Ramos (cell line): ENCODE measurements at regions not wholly inside any gene's neighbourhood (a gene's known extent, or its start where the extent isn't known, plus 50 kb on each side); places are given as distances from the start of the nearest gene placed in this dataset.

Experiments
- in situ Hi-C: fragments of 300-500 bp; cut with MboI; formaldehyde crosslinking; loops from one replicate; pipeline ENCODE4 v1.14.3; 2022; ENCODE audit warnings: low sequenced_read_pairs; ENCODE audit not compliant: unreplicated experiment

DNA sequence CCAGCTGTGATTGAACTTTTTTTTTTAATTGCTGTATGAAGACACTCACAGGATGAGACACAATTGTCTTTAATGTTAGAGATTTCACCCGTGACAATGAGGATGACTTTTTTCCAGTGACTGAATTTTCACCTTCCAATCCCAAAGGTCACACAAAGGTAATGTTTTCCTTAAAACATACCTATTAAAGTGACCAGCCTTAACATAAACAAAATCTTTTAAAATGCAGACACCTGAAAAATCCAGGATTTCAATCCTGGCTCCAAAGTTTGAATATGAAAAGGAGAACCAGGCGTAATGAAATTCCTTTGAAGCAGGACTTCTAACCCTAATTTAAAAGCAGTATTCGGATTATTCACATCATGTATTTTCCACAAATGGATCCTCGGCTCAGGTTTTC lies 647.7 kb downstream of the GATA3 start:
- in situ Hi-C loops, result no loop called here

DNA sequence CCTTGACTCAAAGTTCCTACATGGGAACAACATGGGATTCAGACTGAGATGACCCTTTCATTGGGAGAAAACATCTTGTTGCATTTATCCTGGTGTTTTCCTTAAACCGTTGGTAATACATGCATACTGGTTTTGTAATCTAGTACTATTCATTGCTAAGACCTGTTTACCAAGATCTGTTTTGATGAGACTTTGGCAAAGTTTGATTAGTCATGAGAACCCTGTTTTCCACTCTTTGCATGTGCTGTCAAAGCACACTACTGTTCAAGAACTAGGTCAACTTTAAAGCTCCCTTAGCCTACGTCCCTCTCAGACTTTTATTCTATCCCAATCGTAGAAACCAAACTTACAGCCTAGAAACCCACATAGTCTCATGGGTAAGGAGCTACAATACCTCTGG lies 650.9 kb downstream of the GATA3 start:
- in situ Hi-C loops, result no loop called here

DNA sequence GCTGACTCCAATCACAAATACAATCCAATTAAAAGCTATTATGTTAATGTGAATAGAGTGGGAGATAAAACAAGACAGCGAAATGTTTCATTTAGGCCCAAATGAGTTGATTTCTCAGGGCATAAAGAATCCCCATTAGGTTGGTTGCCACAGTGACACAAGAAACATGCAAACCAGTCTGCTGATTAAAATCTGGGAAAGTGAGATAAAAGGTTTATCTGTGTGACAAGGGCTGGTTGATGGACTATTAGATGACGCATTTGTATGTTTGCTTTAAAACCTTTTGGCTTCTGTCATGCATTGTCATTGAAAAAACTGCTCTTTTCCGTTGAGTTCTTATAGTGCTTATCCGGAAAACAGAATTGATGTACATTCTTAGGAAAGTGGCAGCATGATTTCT lies 658.2 kb downstream of the GATA3 start:
- in situ Hi-C loops, result no loop called here

- in situ Hi-C loops, result no loop called here
Measured at GRCh38 chr10:8719971-8720370, 665.5 kb downstream of the GATA3 start.

DNA sequence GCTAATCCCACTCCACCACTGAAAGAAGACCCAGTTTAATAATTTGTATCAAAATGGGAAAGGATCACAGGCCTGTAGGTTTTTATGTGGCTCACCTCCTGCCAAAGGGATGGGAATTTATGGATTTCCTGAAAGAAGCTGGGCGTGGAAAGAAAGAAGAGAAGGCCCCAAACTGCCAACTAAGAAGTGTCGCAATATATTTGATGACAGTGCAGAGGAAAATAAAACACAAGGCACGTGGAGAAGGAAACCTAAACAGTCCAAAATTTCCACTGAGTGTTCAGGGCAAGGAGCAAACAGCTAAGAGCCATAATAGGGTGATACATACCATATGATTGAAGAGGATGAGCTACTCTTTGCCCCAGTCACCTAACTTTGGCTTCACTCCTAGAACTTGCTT lies 667.2 kb downstream of the GATA3 start:
- in situ Hi-C loops, result no loop called here

DNA sequence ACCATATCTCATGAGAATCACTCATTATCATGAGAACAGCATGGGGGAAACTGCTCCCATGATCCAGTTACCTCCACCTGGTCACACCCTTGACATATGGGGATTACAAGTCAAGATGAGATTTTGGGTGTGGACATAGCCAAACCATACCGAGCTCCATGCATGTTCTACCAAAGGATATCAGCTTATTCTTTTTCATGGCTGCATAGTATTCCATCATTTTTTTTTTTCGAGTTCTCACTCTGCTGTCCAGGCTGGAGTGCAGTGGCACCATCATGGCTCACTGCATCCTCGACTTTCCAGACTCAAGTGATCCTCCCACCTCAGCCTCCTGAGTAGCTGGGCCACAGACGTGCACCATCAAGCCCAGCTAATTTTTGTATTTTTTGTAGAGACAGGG lies 668.3 kb downstream of the GATA3 start:
- in situ Hi-C loops, result no loop called here

- in situ Hi-C loops, result no loop called here
Measured at GRCh38 chr10:8725343-8725742, 670.9 kb downstream of the GATA3 start.

DNA sequence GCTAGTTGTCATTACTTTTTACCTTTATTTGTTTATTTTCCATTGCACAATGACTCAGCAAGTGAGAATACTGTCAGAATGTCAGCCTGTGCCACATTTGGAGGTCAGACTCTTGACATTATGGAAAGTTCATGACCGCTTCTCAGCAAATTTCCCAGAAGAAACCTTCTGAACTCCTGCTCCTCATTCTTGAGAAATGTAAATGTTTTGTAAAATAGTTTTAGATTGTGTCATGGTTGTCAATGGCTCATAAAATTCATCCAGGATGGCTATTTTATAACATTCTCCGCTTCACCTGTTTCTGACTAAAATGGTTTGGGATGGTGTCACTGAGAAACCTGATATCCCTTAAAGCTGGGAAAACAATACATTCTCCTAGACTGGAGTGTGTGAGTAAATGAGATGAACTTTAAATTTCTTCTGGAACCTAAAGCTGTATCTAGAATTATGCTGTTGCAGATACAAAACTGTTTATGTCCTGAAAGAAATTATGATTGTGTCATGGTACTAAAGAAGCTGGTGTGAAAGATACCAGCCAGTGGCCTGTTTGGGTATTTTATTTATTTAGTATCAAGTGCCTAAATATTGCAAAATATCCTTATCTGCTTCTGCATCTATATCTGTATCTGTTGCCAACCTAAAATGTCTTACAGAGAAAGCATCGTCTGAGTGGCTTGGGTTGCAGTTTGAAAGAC lies 671.7 kb downstream of the GATA3 start:
- in situ Hi-C loops, result no loop called here

DNA sequence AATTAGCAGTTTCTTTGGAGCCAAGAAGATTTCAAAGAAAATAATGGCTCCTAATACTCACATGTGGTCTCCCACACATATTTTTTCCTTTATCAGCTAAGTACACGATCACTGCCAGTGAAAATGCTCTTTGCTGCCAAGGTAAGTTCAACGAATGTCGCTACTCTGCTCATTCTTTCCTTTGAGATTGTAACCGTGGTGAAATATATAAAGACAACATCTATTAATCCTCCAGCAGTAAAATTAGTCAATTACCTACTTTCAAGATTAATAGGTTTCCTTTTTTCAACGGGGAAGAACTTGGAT lies 672.2 kb downstream of the GATA3 start:
- in situ Hi-C loops, result no loop called here

DNA sequence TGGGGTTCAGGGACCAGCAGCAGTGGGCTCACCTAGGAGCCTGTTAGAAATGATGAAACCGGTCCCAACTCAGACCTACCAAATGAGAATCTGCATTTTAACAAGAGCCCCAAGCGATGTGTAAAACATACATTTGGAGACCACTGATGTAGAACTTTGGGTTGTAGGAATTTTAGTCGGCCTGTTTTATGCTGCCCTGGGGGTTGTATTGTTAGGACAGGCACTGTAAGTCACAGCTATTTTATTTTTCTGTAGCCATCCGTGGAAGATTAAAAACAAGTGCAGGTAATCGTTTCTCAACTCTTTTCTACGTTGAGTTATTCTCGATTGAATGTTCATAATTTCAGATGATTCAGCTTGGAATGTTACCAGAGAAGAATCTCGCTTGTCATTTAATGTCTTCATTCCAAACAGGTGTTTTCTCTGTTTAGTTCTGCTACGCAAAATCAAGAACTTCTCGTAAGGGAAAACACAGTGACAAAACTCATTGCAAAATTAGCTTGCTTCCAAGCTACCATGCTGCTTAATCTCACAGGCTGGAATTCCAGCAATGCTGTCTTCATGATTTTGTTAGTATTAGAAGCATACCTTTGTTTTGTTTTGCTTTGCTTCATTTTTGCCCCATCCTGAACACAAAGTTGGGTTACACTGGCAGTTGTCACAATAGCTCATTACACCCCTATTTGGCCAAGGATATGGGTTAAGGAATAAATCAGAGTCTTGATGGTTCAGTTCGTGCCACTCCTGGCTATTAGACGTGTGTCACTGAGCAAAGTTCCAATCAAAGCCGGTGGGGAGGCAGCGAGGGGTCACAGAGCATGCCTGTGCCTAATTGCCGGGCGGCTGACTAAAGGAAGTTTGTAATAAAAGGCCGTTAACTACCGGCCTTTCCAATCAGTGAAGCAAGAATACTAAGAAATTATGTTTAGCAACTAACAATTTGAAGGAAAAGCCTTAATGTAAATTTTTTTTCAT lies 676.9 kb downstream of the GATA3 start:
- in situ Hi-C loops, result no loop called here

- in situ Hi-C loops, result no loop called here
Measured at GRCh38 chr10:8738987-8739386, 684.5 kb downstream of the GATA3 start.

GRCh38 chr10:8752146-8752843 lies 697.8 kb downstream of the GATA3 start:
- in situ Hi-C loops, result no loop called here

- in situ Hi-C loops, result no loop called here
Measured at GRCh38 chr10:8758029-8758428, 703.5 kb downstream of the GATA3 start.

DNA sequence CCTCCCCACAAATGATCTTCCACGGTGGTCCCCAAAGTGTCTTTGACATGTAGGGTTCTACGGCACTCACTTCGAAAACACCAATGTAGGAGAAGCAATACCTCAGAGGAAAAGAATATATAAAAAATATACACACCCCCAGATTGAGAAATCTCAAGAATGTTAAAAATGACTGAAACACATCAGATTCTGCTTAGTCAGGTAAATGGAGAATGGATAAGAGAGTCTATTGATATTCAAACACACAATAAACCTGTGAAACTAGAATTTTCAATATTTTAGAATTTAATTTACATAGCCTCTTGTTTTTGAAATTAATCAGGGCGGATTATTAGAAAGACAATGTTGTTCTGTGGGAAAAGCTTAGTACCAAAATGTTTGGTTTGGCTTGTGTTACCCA lies 712.4 kb downstream of the GATA3 start:
- in situ Hi-C loops, result no loop called here

DNA sequence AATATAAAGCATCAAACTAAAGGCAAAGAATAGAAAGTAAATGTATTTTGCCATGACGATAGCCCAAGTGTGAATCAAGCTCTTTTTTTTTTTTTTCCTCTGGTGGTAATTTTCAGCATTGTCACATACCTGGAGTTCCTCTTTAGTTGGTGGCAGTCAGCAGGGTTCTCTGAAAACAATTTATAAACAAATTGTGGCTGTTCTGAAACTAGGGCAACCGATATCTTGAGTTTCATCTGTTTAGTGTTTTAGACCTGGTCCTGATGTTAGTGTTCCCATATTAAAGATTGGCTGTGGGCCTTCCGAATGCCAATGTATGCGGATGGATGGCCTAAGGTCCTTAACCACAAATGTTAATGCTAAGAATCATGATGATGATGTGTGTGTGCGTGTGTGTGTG lies 713.1 kb downstream of the GATA3 start:
- in situ Hi-C loops, result no loop called here

GRCh38 chr10:8768341-8768740 lies 713.9 kb downstream of the GATA3 start:
- in situ Hi-C loops, result no loop called here

GRCh38 chr10:8768852-8769251 lies 714.4 kb downstream of the GATA3 start:
- in situ Hi-C loops, result no loop called here

GRCh38 chr10:8776926-8777622 lies 722.6 kb downstream of the GATA3 start:
- in situ Hi-C loops, result no loop called here

- in situ Hi-C loops, result no loop called here
Measured at GRCh38 chr10:8778713-8779112, 724.2 kb downstream of the GATA3 start.

DNA sequence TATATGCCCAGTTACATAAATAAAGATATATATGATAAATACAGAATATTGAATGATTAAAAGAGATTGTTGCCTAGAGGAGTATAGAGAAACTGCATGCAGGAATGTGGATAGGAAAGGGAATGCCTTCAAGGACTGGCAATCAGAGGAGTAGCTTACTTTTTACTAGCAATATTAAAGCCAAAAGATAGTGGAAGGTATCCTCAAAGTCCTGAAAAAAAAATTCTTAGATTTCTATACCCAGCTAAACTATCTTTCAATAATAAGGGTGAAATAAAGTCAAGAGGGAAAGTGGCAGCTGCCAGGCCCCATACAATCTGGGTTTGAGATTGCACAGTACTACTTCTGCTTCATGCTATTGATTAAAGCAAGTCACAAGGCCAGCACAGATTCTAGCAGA lies 733.2 kb downstream of the GATA3 start:
- in situ Hi-C loops, result no loop called here

- in situ Hi-C loops, result no loop called here
Measured at GRCh38 chr10:8790390-8790789, 735.9 kb downstream of the GATA3 start.
